ENCODE measurements at regions not wholly inside any gene's neighbourhood (a gene's known extent, or its start where the extent isn't known, plus 50 kb on each side); places are given as distances from the start of the nearest gene placed in this dataset.
"Not testable (repeated sequence)": the region's sequence is repeated elsewhere in the genome, so short reads cannot be mapped to it uniquely, and the experiment has no call there.

GRCh38 chr3:40899286-40899712, 300.0 kb upstream of the CTNNB1 start:
- 72 to 90% (median 79%) methylated on average over 4 of the region's 4 CpGs for WGBS, 3 donors

GRCh38 chr3:40901298-40901697, 298.0 kb upstream of the CTNNB1 start:
- DNase-seq (peak in 1 of 2 donors; percentile 14), FAIRE-seq (no peak)
- H3K4me3 ChIP-seq (ENCODE audit: low read depth in 1 of 3, low read length in 3 of 3) = no peak overlapping the region
- H3K4me1 ChIP-seq (ENCODE audit: control insufficient read depth in 3 of 3, insufficient read depth in 2 of 3, low read depth in 1 of 3, low read length in 2 of 3) = no peaks in the 10 kb centered on the region
- no peaks in the 10 kb centered on the region for H3K36me3 ChIP-seq (ENCODE audit: control insufficient read depth in 3 of 3, insufficient read depth in 2 of 3, low read depth in 1 of 3, low read length in 3 of 3)
- no peak overlapping the region for H3K27ac ChIP-seq (ENCODE audit: low read depth in 1 of 3, low read length in 2 of 3)
- H3K27me3 ChIP-seq (ENCODE audit: control insufficient read depth in 3 of 3, insufficient read depth in 3 of 3, low read length in 3 of 3) = no peaks in the 10 kb centered on the region
- no peaks in the 10 kb centered on the region for H3K9me3 ChIP-seq (ENCODE audit: control insufficient read depth in 2 of 2, insufficient read depth in 1 of 2, low read depth in 1 of 2, low read length in 1 of 2)
- 57 to 64% (median 57%) methylated on average over 3 of the region's 3 CpGs for WGBS, 3 donors

More at GRCh38 chr3:40899286-40899712, 300.0 kb upstream of the CTNNB1 start:
- Histone ChIP-seq H3K27ac (ENCODE audit: low read depth in 1 of 3, low read length in 2 of 3) (no peak overlapping the region), H3K27me3 (ENCODE audit: control insufficient read depth in 3 of 3, insufficient read depth in 3 of 3, low read length in 3 of 3) (no peaks in the 10 kb centered on the region), H3K36me3 (ENCODE audit: control insufficient read depth in 3 of 3, insufficient read depth in 2 of 3, low read depth in 1 of 3, low read length in 3 of 3) (no peaks in the 10 kb centered on the region), H3K4me1 (ENCODE audit: control insufficient read depth in 3 of 3, insufficient read depth in 2 of 3, low read depth in 1 of 3, low read length in 2 of 3) (no peaks in the 10 kb centered on the region), H3K9me3 (ENCODE audit: control insufficient read depth in 2 of 2, insufficient read depth in 1 of 2, low read depth in 1 of 2, low read length in 1 of 2) (no peaks in the 10 kb centered on the region), H3K4me3 (ENCODE audit: low read depth in 1 of 3, low read length in 3 of 3) (no peak overlapping the region)
- DNase-seq (no peak), FAIRE-seq (no peak)

- no peak overlapping the region for H3K4me3 ChIP-seq (ENCODE audit: low read depth in 1 of 3, low read length in 3 of 3)
- H3K4me1 ChIP-seq (ENCODE audit: control insufficient read depth in 3 of 3, insufficient read depth in 2 of 3, low read depth in 1 of 3, low read length in 2 of 3) = no peaks in the 10 kb centered on the region
- DNase-seq = no peak
- H3K27me3 ChIP-seq (ENCODE audit: control insufficient read depth in 3 of 3, insufficient read depth in 3 of 3, low read length in 3 of 3) = no peaks in the 10 kb centered on the region
- no peak overlapping the region for H3K27ac ChIP-seq (ENCODE audit: low read depth in 1 of 3, low read length in 2 of 3)
- no peaks in the 10 kb centered on the region for H3K36me3 ChIP-seq (ENCODE audit: control insufficient read depth in 3 of 3, insufficient read depth in 2 of 3, low read depth in 1 of 3, low read length in 3 of 3)
- H3K9me3 ChIP-seq (ENCODE audit: control insufficient read depth in 2 of 2, insufficient read depth in 1 of 2, low read depth in 1 of 2, low read length in 1 of 2) = no peaks in the 10 kb centered on the region
- no peak for FAIRE-seq
Observed at GRCh38 chr3:40901796-40902195, 297.5 kb upstream of the CTNNB1 start.

DNA sequence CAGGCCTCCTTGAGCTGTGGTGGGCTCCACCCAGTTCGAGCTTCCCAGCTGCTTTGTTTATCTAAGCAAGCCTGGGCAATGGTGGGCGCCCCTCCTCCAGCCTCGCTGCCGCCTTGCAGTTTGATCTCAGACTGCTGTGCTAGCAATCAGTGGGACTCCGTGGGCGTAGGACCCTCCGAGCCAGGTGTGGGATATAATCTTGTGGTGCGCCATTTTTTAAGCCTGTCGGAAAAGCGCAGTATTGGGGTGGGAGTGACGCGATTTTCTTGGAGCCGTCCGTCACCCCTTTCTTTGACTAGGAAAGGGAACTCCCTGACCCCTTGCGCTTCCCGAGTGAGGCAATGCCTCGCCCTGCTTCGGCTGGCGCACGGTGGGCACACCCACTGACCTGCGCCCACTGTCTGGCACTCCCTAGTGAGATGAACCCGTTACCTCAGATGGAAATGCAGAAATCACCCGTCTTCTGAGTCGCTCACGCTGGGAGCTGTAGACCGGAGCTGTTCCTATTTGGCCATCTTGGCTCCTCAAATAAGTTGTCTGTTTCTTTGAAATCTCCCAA, 291.3 kb upstream of the CTNNB1 start:
- FAIRE-seq; DNase-seq; H3K4me3 ChIP-seq (ENCODE audit: low read depth in 1 of 3, low read length in 3 of 3); H3K36me3 ChIP-seq (ENCODE audit: control insufficient read depth in 3 of 3, insufficient read depth in 2 of 3, low read depth in 1 of 3, low read length in 3 of 3); H3K27ac ChIP-seq (ENCODE audit: low read depth in 1 of 3, low read length in 2 of 3); H3K9me3 ChIP-seq (ENCODE audit: control insufficient read depth in 2 of 2, insufficient read depth in 1 of 2, low read depth in 1 of 2, low read length in 1 of 2); H3K27me3 ChIP-seq (ENCODE audit: control insufficient read depth in 3 of 3, insufficient read depth in 3 of 3, low read length in 3 of 3): not testable (repeated sequence)
- H3K4me1 ChIP-seq (ENCODE audit: control insufficient read depth in 3 of 3, insufficient read depth in 2 of 3, low read depth in 1 of 3, low read length in 2 of 3) = peaks cover 0 to 18% (median 0%) of the 10 kb centered on the region in 3 donors
- WGBS, 3 donors = 70 to 91% (median 78%) methylated on average over 17 to 26 of the region's 26 CpGs

- Histone ChIP-seq H3K9me3 (ENCODE audit: control insufficient read depth in 2 of 2, insufficient read depth in 1 of 2, low read depth in 1 of 2, low read length in 1 of 2) (no peaks in the 10 kb centered on the region), H3K4me1 (ENCODE audit: control insufficient read depth in 3 of 3, insufficient read depth in 2 of 3, low read depth in 1 of 3, low read length in 2 of 3) (peaks cover 0 to 24% (median 0%) of the 10 kb centered on the region in 3 donors), H3K27ac (ENCODE audit: low read depth in 1 of 3, low read length in 2 of 3) (no peak overlapping the region), H3K36me3 (ENCODE audit: control insufficient read depth in 3 of 3, insufficient read depth in 2 of 3, low read depth in 1 of 3, low read length in 3 of 3) (no peaks in the 10 kb centered on the region), H3K27me3 (ENCODE audit: control insufficient read depth in 3 of 3, insufficient read depth in 3 of 3, low read length in 3 of 3) (no peaks in the 10 kb centered on the region), H3K4me3 (ENCODE audit: low read depth in 1 of 3, low read length in 3 of 3) (no peak overlapping the region)
- DNase-seq = no peak
- FAIRE-seq = no peak
- 78 to 90% (median 80%) methylated on average over 3 of the region's 3 CpGs for WGBS, 3 donors
Observed at GRCh38 chr3:40908612-40909011, 290.7 kb upstream of the CTNNB1 start.

DNA sequence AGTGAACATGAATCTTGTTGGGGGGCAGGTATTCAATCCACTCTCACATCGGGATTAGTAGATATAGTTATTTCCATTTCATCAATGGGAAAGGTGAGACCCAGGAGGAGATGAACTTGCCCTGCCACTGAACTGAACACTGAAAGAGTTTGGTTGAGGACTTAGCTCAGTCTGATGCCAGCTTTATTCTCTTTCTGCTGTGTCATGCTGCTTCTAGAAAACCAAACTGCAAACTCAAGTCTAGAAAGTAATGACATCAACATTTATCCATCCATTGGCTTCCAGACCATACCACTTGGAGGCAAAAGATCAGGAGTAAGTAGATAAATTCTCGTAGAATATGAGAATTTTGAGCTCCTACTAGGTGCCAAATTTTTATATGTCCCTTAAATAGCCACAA, 288.0 kb upstream of the CTNNB1 start:
- Histone ChIP-seq H3K4me3 (ENCODE audit: low read depth in 1 of 3, low read length in 3 of 3) (no peak overlapping the region), H3K36me3 (ENCODE audit: control insufficient read depth in 3 of 3, insufficient read depth in 2 of 3, low read depth in 1 of 3, low read length in 3 of 3) (no peaks in the 10 kb centered on the region)

GRCh38 chr3:40911928-40912327, 287.4 kb upstream of the CTNNB1 start:
- no peaks in the 10 kb centered on the region for H3K9me3 ChIP-seq (ENCODE audit: control insufficient read depth in 2 of 2, insufficient read depth in 1 of 2, low read depth in 1 of 2, low read length in 1 of 2)
- H3K36me3 ChIP-seq (ENCODE audit: control insufficient read depth in 3 of 3, insufficient read depth in 2 of 3, low read depth in 1 of 3, low read length in 3 of 3) = no peaks in the 10 kb centered on the region
- WGBS, 3 donors = 15 to 49% (median 29%) methylated on average over 1 of the region's 1 CpG
- FAIRE-seq (no peak), DNase-seq (peak; percentile 86 to 88)
- H3K27ac ChIP-seq (ENCODE audit: low read depth in 1 of 3, low read length in 2 of 3) = peak overlapping the region in 1 of 3 donors; percentile 68
- H3K4me3 ChIP-seq (ENCODE audit: low read depth in 1 of 3, low read length in 3 of 3) = no peak overlapping the region
- H3K27me3 ChIP-seq (ENCODE audit: control insufficient read depth in 3 of 3, insufficient read depth in 3 of 3, low read length in 3 of 3) = no peaks in the 10 kb centered on the region
- peaks cover 0 to 28% (median 0%) of the 10 kb centered on the region in 3 donors for H3K4me1 ChIP-seq (ENCODE audit: control insufficient read depth in 3 of 3, insufficient read depth in 2 of 3, low read depth in 1 of 3, low read length in 2 of 3)

More for the DNA sequence above, 288.0 kb upstream of the CTNNB1 start:
- Histone ChIP-seq H3K27ac (ENCODE audit: low read depth in 1 of 3, low read length in 2 of 3) (no peak overlapping the region), H3K27me3 (ENCODE audit: control insufficient read depth in 3 of 3, insufficient read depth in 3 of 3, low read length in 3 of 3) (no peaks in the 10 kb centered on the region), H3K4me1 (ENCODE audit: control insufficient read depth in 3 of 3, insufficient read depth in 2 of 3, low read depth in 1 of 3, low read length in 2 of 3) (peaks cover 0 to 28% (median 0%) of the 10 kb centered on the region in 3 donors), H3K9me3 (ENCODE audit: control insufficient read depth in 2 of 2, insufficient read depth in 1 of 2, low read depth in 1 of 2, low read length in 1 of 2) (no peaks in the 10 kb centered on the region)
- DNase-seq (no peak), FAIRE-seq (no peak)
- WGBS, 3 donors = 73 to 85% (median 83%) methylated on average over 2 of the region's 2 CpGs

DNA sequence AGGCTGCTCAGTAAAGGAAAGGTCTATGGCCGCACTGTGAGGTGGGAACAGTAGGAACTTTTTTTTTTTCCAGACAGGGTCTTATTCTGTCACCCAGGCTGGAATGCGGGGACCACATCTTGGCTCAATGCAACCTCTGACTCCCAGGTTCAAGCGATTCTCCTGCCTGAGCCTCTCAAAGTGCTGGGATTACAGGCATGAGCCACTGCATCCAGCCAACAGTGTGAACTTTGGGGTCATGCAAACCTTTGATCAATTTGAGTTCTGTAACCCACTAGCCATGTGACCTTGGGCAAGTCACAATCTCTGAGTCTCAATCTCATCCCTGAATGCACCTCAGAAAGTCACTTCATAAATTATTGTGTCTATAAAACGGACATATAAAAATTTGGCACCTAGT, 286.8 kb upstream of the CTNNB1 start:
- FAIRE-seq = no peak
- Histone ChIP-seq H3K27ac (ENCODE audit: low read depth in 1 of 3, low read length in 2 of 3) (peak overlapping the region in 1 of 3 donors; percentile 68), H3K9me3 (ENCODE audit: control insufficient read depth in 2 of 2, insufficient read depth in 1 of 2, low read depth in 1 of 2, low read length in 1 of 2) (no peaks in the 10 kb centered on the region), H3K4me1 (ENCODE audit: control insufficient read depth in 3 of 3, insufficient read depth in 2 of 3, low read depth in 1 of 3, low read length in 2 of 3) (peaks cover 0 to 28% (median 0%) of the 10 kb centered on the region in 3 donors), H3K4me3 (ENCODE audit: low read depth in 1 of 3, low read length in 3 of 3) (no peak overlapping the region), H3K27me3 (ENCODE audit: control insufficient read depth in 3 of 3, insufficient read depth in 3 of 3, low read length in 3 of 3) (no peaks in the 10 kb centered on the region), H3K36me3 (ENCODE audit: control insufficient read depth in 3 of 3, insufficient read depth in 2 of 3, low read depth in 1 of 3, low read length in 3 of 3) (no peaks in the 10 kb centered on the region)
- no peak for DNase-seq
- WGBS, 3 donors = 52 to 67% (median 61%) methylated on average over 4 of the region's 4 CpGs

- no peak overlapping the region for H3K4me3 ChIP-seq (ENCODE audit: low read depth in 1 of 3, low read length in 3 of 3)
- H3K9me3 ChIP-seq (ENCODE audit: control insufficient read depth in 2 of 2, insufficient read depth in 1 of 2, low read depth in 1 of 2, low read length in 1 of 2) = no peaks in the 10 kb centered on the region
- H3K27ac ChIP-seq (ENCODE audit: low read depth in 1 of 3, low read length in 2 of 3) = no peak overlapping the region
- H3K27me3 ChIP-seq (ENCODE audit: control insufficient read depth in 3 of 3, insufficient read depth in 3 of 3, low read length in 3 of 3) = no peaks in the 10 kb centered on the region
- no peaks in the 10 kb centered on the region for H3K36me3 ChIP-seq (ENCODE audit: control insufficient read depth in 3 of 3, insufficient read depth in 2 of 3, low read depth in 1 of 3, low read length in 3 of 3)
- FAIRE-seq = no peak
- WGBS, 3 donors = 62 to 72% (median 70%) methylated on average over 4 of the region's 4 CpGs
- DNase-seq = no peak
- peaks cover 0 to 28% (median 0%) of the 10 kb centered on the region in 3 donors for H3K4me1 ChIP-seq (ENCODE audit: control insufficient read depth in 3 of 3, insufficient read depth in 2 of 3, low read depth in 1 of 3, low read length in 2 of 3)
Observed at GRCh38 chr3:40913192-40913591, 286.1 kb upstream of the CTNNB1 start.
